A673 (cell line): ENCODE measurements at regions not wholly inside any gene's neighbourhood (a gene's known extent, or its start where the extent isn't known, plus 50 kb on each side); places are given as distances from the start of the nearest gene placed in this dataset.

Experiments used
- BruUV-seq: library from RNA; stranded (reverse); fragments of 400-500 nt; replicated peaks from 2 replicates; lab custom pipeline; 2021; lab: Mats Ljungman, UMichigan
- CTCF ChIA-PET: fragments of 300-600 bp; sonication (Branson Sonifier 250); formaldehyde crosslinking; loops from one replicate; lab custom pipeline; 2022; ENCODE audit warnings: antibody characterized with exemption; lab: Charles Lee
- POLR2A ChIA-PET: fragments of 300-600 bp; sonication (Branson Sonifier 250); formaldehyde crosslinking; loops from one replicate; lab custom pipeline; 2022; ENCODE audit warnings: antibody characterized with exemption; ENCODE audit not compliant: low non-redundant PET; lab: Charles Lee
- DNase-seq: peaks from one replicate; pipeline ENCODE4 v3.0.0-alpha.2; 2015; ENCODE audit warnings: low spot score
- H3K27ac ChIP-seq: fragments of 200-600 bp; sonication (generic); 2 replicates; pipeline ENCODE4 v1.5.1; 2016; ENCODE audit warnings: mixed run types, low read depth, mild to moderate bottlenecking, mixed read lengths, antibody characterized with exemption, low read length; ENCODE audit not compliant: poor library complexity, severe bottlenecking
- H3K27me3 ChIP-seq: fragments of 200-600 bp; sonication (generic); replicated peaks from 2 replicates; pipeline ENCODE4 v1.6.1; 2017; ENCODE audit warnings: mixed run types, low read depth, mild to moderate bottlenecking, mixed read lengths, antibody characterized with exemption, low read length; ENCODE audit not compliant: insufficient read depth, poor library complexity
- H3K36me3 ChIP-seq: fragments of 200-600 bp; sonication (generic); 2 replicates; pipeline ENCODE4 v1.6.1; 2016; ENCODE audit warnings: mixed run types, mild to moderate bottlenecking, mixed read lengths, antibody characterized with exemption, low read length; ENCODE audit not compliant: insufficient read depth, poor library complexity, severe bottlenecking
- H3K4me1 ChIP-seq: fragments of 200-600 bp; sonication (generic); 2 replicates; pipeline ENCODE4 v1.6.1; 2017; ENCODE audit warnings: mixed run types, mild to moderate bottlenecking, mixed read lengths, antibody characterized with exemption, low read length; ENCODE audit not compliant: insufficient read depth, poor library complexity, severe bottlenecking
- H3K4me3 ChIP-seq: fragments of 200-600 bp; sonication (generic); 2 replicates; pipeline ENCODE4 v1.5.1; 2016; ENCODE audit warnings: low read depth, mixed run types, mild to moderate bottlenecking, mixed read lengths, low read length; ENCODE audit not compliant: poor library complexity, severe bottlenecking
- H3K9me3 ChIP-seq: fragments of 200-600 bp; sonication (generic); 2 replicates; pipeline ENCODE4 v1.6.1; 2016; ENCODE audit warnings: mixed run types, low read depth, mild to moderate bottlenecking, mixed read lengths, antibody characterized with exemption, low read length; ENCODE audit not compliant: poor library complexity, severe bottlenecking
- CTCF ChIP-seq: fragments of 300-800, 200-600 bp; sonication (generic); conservative IDR thresholded peaks from 2 replicates; pipeline ENCODE4 v1.5.1; 2017; ENCODE audit warnings: low read depth, mild to moderate bottlenecking, antibody characterized with exemption, low read length, moderate library complexity, mixed read lengths
- EZH2 ChIP-seq: fragments of 200-600 bp; sonication (generic); IDR thresholded peaks from 2 replicates; pipeline ENCODE4 v1.6.1; 2017; ENCODE audit warnings: borderline replicate concordance, low read depth, mild to moderate bottlenecking, mixed read lengths, antibody characterized with exemption, low read length; ENCODE audit not compliant: poor library complexity, severe bottlenecking
- intact Hi-C: fragments of 100-400 bp; cut with micrococcal nuclease; formaldehyde crosslinking; loops from one replicate; pipeline ENCODE4 v1.10.0; 2022; ENCODE audit not compliant: unreplicated experiment

DNA sequence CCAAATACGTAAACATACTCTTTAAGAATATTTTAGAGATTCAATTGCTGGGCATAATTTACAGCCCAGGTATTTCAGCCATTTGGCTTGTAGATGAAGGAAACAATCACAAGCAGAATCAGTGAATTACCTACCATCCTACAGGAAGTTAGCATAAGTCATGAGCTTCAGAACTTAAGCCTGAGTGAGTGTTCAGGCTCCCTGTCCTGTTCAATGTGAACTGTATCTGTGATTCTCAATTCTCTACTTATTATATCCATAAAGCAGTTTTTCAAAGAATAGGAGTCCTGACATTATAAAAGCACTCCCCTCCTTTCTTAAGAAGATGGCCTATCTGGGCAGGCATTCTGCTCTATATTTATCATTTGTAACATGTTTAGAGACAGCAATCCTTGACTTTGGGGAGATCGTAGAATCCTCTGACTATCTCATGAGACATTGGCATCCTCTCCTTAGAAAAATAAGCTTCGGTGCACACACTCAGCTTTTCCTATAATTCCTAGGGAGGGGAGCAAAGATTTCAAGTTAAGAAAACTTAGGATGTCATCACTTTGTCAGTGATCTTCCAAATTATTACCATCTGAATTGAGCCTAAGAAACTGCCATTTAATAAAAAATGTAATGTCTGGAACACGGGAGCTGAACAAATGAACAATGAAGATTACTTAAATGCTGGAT is 645.2 kb upstream of the IGFBP3 start:
- Histone ChIP-seq H3K4me3 (no peak overlapping the region), H3K27me3 (no peaks in the 10 kb centered on the region), H3K4me1 (no peaks in the 10 kb centered on the region), H3K27ac (no peak overlapping the region), H3K36me3 (no peaks in the 10 kb centered on the region), H3K9me3 (no peaks in the 10 kb centered on the region)
- intact Hi-C loops, result no loop called here
- TF ChIP-seq CTCF (no peak), EZH2 (no peak)
- no peak for DNase-seq
- ChIA-PET CTCF (no interaction called here), POLR2A (no interaction called here)
- BruUV-seq, result no TSS peak

DNA sequence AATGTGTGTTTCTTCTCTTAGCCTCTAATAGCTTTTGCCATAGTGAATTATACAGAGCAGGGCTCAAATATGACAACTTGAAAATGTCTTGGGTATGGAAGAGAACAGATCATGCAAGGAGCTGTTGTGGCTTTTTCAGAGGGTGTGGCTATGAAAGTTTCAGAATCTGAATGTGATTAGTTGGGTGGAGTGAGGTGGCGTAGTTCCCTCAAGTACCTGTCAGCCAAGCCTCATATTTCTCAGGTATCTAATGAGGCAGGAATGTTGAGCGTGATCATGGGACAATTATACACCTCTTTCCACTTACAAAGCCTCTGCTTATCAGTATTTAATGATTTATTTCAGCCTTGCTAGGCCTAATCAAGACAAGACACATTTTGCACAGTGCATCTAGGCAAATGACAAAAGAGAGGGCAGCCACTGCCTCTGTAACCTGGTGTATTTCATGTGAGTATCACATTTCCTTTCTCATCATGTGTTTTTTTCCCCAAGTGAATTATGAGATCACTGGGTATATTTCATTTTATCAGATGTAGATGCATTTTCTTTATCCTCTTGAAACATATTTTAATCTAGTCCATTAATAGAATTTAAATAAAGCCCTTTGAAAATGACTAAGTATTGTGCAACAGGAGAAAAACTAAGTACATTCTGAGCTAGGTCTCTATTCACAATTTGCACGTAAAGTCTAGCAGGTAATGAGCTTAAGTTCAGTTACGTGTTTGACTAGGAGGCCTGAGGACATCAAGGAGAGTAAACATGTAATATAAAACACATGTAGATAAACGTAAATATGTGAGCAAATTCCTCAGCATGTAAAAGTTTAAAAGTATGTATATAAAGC is 644.4 kb upstream of the IGFBP3 start:
- ChIA-PET POLR2A (no interaction called here), CTCF (no interaction called here)
- H3K4me3 ChIP-seq, result no peak overlapping the region
- TF ChIP-seq CTCF (no peak), EZH2 (no peak)
- H3K9me3 ChIP-seq, result no peaks in the 10 kb centered on the region
- BruUV-seq, result no TSS peak
- H3K27me3 ChIP-seq, result no peaks in the 10 kb centered on the region
- intact Hi-C loops, result no loop called here
- H3K27ac ChIP-seq, result no peak overlapping the region
- H3K4me1 ChIP-seq, result no peaks in the 10 kb centered on the region
- H3K36me3 ChIP-seq, result no peaks in the 10 kb centered on the region
- DNase-seq, result no peak

DNA sequence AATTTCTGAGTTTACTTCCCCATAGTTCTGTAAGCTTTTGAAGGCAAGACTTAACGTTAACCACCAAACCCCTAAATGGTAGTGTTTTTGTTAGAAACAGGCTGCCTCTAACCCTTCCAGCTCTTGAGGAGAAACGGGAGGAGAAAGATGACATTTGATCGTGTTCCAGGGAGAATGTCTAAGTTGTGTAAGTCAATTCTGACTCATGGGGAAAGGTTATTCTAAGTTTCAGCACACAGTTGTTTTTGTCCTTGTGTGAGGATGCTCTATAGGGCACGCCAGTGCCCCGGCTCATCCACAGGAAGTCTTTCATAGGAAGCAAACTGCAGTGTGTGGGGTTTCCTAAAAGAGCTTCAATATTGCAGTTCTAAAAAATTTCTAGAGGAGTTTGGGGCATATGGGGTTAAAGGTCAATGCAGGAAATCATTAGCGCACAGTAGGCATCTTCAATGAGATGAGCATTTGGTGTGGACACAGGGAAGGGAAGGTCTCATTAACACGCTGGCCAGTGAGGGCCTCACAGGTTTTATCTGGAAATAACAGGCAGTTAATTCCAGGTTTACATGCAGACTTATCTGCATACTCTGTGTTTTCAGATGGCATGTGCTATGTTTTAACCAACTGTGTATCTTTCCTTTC is 638.2 kb upstream of the IGFBP3 start:
- no TSS peak for BruUV-seq
- TF ChIP-seq CTCF (no peak), EZH2 (no peak)
- intact Hi-C loops, result loop anchor here (10.0 kb wide), 1 partner anchor 55 kb away; no protein-coding TSS in a partner anchor
- no peak for DNase-seq
- Histone ChIP-seq H3K4me1 (no peaks in the 10 kb centered on the region), H3K4me3 (no peak overlapping the region), H3K9me3 (peaks cover 6% of the 10 kb centered on the region), H3K27ac (no peak overlapping the region), H3K27me3 (no peaks in the 10 kb centered on the region), H3K36me3 (no peaks in the 10 kb centered on the region)
- CTCF ChIA-PET, result no interaction called here
- POLR2A ChIA-PET, result no interaction called here
